ENCODE measurements at regions not wholly inside any gene's neighbourhood (a gene's known extent, or its start where the extent isn't known, plus 50 kb on each side); places are given as distances from the start of the nearest gene placed in this dataset.

GRCh38 chr2:41387519-41387918 is 660.3 kb upstream of the PKDCC start:
- Histone ChIP-seq H2AFZ (no peak overlapping the region), H3K27me3 (ENCODE audit: insufficient read depth, low read depth) (no peaks in the 10 kb centered on the region), H3K79me2 (ENCODE audit: low read depth) (no peaks in the 10 kb centered on the region), H3K9me3 (ENCODE audit: insufficient read depth, low read depth) (no peaks in the 10 kb centered on the region), H3F3A (ENCODE audit: insufficient read depth, low read depth) (no peaks in the 10 kb centered on the region), H3K27ac (no peak overlapping the region), H3K4me2 (no peak overlapping the region), H3K36me3 (ENCODE audit: low read depth) (no peaks in the 10 kb centered on the region), H3K9me2 (ENCODE audit: insufficient read depth) (no peaks in the 10 kb centered on the region), H4K20me1 (ENCODE audit: insufficient read depth) (no peaks in the 10 kb centered on the region), H3K4me3 (no peak overlapping the region), H3K4me1 (replicated peaks; ENCODE audit: insufficient read depth) (no peaks in the 10 kb centered on the region)
- TF ChIP-seq CTCF (conservative IDR thresholded peaks at IDR 0.05) (no peak), EZH2 (IDR thresholded peaks at IDR 0.05; ENCODE audit: low read depth) (no peak)
- no TSS peak for BruUV-seq (replicated peaks)
- no peak for DNase-seq
- intact Hi-C loops (cut with micrococcal nuclease; ENCODE audit: unreplicated experiment), result no loop called here
- ChIA-PET CTCF (no interaction called here), POLR2A (ENCODE audit: unreplicated experiment) (no interaction called here)

- H3K27ac ChIP-seq, result no peak overlapping the region
- intact Hi-C loops (cut with micrococcal nuclease; ENCODE audit: unreplicated experiment), result no loop called here
- H3K4me1 ChIP-seq (replicated peaks; ENCODE audit: insufficient read depth), result no peaks in the 10 kb centered on the region
- no peak overlapping the region for H3K4me2 ChIP-seq
- no peaks in the 10 kb centered on the region for H3K36me3 ChIP-seq (ENCODE audit: low read depth)
- H3K27me3 ChIP-seq (ENCODE audit: insufficient read depth, low read depth), result no peaks in the 10 kb centered on the region
- no peak overlapping the region for H2AFZ ChIP-seq
- H3K9me3 ChIP-seq (ENCODE audit: insufficient read depth, low read depth), result no peaks in the 10 kb centered on the region
- no peak for DNase-seq
- no peak overlapping the region for H3K4me3 ChIP-seq
- ChIA-PET POLR2A (ENCODE audit: unreplicated experiment) (no interaction called here), CTCF (no interaction called here)
- H3K9me2 ChIP-seq (ENCODE audit: insufficient read depth), result no peaks in the 10 kb centered on the region
- no peaks in the 10 kb centered on the region for H3F3A ChIP-seq (ENCODE audit: insufficient read depth, low read depth)
- H3K79me2 ChIP-seq (ENCODE audit: low read depth), result no peaks in the 10 kb centered on the region
- TF ChIP-seq CTCF (conservative IDR thresholded peaks at IDR 0.05), result no peak
- TF ChIP-seq EZH2 (IDR thresholded peaks at IDR 0.05; ENCODE audit: low read depth), result no peak
- no TSS peak for BruUV-seq (replicated peaks)
- no peaks in the 10 kb centered on the region for H4K20me1 ChIP-seq (ENCODE audit: insufficient read depth)
Observed at GRCh38 chr2:41393621-41394020, 654.2 kb upstream of the PKDCC start.

- intact Hi-C loops (cut with micrococcal nuclease; ENCODE audit: unreplicated experiment), result no loop called here
- Histone ChIP-seq H3K9me3 (ENCODE audit: insufficient read depth, low read depth) (no peaks in the 10 kb centered on the region), H3K36me3 (ENCODE audit: low read depth) (no peaks in the 10 kb centered on the region), H3K27me3 (ENCODE audit: insufficient read depth, low read depth) (no peaks in the 10 kb centered on the region), H3F3A (ENCODE audit: insufficient read depth, low read depth) (no peaks in the 10 kb centered on the region), H3K4me1 (replicated peaks; ENCODE audit: insufficient read depth) (no peaks in the 10 kb centered on the region), H3K4me2 (no peak overlapping the region), H3K9me2 (ENCODE audit: insufficient read depth) (no peaks in the 10 kb centered on the region), H4K20me1 (ENCODE audit: insufficient read depth) (no peaks in the 10 kb centered on the region), H3K27ac (no peak overlapping the region), H3K4me3 (no peak overlapping the region), H3K79me2 (ENCODE audit: low read depth) (no peaks in the 10 kb centered on the region), H2AFZ (no peak overlapping the region)
- BruUV-seq (replicated peaks), result no TSS peak
- ChIA-PET CTCF (no interaction called here), POLR2A (ENCODE audit: unreplicated experiment) (no interaction called here)
- no peak for TF ChIP-seq EZH2 (IDR thresholded peaks at IDR 0.05; ENCODE audit: low read depth)
- no peak for TF ChIP-seq CTCF (conservative IDR thresholded peaks at IDR 0.05)
- DNase-seq, result no peak
Observed at GRCh38 chr2:41394541-41394940, 653.3 kb upstream of the PKDCC start.

Data from PC-9 (cell line).